NCI-H69 (cell line): ENCODE measurements at regions not wholly inside any gene's neighbourhood (a gene's known extent, or its start where the extent isn't known, plus 50 kb on each side); places are given as distances from the start of the nearest gene placed in this dataset.
A peak's percentile ranks its signal among the peaks of the same experiment; 100 is the strongest.

Experiments
- DNase-seq: peaks from one replicate; lab custom pipeline; 2025; lab: John Stamatoyannopoulos, UW

DNA sequence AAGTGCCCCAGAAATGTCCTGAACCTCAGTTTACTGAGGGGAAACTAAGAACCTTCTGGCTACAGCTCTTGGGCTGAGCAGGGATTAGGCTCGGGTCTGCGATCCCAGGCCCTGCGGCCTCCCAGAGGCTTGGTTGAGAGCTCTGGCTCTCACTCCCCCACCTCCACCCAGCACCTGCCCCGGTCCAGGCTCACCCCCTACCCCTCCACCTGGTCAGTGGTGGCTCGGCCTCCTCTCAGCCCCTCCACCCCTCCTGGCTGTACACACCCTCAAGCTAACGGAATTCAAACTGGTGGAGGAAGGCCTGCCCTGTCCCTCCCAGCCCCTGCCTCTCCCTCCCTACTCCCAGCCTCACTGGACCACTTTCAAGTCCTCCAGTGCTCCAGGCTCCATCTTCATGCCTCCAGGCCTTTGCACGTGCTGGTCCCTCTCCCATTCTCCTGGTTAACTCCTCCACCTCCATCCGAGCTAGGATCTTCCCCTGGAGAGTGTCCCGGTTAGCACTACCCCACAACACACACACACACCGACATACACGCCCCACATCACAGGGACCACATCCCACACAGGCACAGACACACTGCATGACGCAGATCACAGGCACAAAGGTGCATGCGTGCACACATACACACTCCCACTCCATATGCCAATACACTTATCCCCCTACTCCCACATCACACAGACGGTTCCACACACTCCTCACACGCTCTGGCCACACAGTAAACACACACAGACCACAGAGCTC lies 130.9 kb downstream of the C9orf50 start:
- no peak for DNase-seq

GRCh38 chr9:129487658-129488483 lies 133.0 kb downstream of the C9orf50 start:
- DNase-seq, result peak; percentile 80

GRCh38 chr9:129486756-129487657 lies 133.9 kb downstream of the C9orf50 start:
- no peak for DNase-seq

- no peak for DNase-seq
Observed at GRCh38 chr9:129485145-129485774, 135.6 kb downstream of the C9orf50 start.

- DNase-seq, result no peak
Observed at GRCh38 chr9:129484352-129485000, 136.4 kb downstream of the C9orf50 start.

GRCh38 chr9:129483415-129484351 lies 137.2 kb downstream of the C9orf50 start:
- peak; percentile 58 for DNase-seq

GRCh38 chr9:129482521-129483414 lies 138.1 kb downstream of the C9orf50 start:
- DNase-seq, result peak; percentile 92

DNA sequence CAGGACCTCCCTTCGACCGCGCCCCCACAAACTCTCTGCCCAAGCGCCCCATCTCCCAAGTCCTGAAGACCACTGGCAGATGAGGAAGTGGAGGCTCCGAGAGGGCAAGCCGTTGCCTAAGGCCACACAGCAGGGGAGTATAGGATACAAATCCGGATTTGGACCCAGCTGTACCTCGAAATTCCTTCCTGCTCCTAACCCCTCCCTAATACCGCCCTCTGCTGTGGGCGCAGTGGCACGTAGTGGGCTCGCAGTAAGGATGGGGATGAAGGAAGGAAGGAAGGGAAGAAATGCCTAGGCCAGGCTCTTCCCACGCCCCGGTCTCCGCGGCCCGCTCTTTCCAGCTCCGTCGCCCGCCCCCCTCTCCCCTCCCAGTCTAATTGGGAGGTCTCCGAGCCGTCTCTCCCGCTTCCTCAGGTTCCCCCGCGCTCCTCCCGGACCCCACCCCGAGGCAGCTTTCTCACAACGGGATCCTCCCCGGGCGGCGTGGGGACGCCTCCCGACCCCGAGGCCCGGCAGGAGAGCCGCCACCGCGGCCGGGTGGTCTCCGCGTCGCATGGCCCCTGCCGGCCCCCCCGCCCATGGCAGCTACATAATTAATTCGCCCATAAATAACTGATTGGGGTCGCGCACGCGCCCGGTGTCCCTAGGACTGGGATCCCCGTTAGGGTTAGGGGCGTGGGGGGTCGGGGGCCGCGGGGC lies 138.9 kb downstream of the C9orf50 start:
- peak; percentile 64 for DNase-seq

DNA sequence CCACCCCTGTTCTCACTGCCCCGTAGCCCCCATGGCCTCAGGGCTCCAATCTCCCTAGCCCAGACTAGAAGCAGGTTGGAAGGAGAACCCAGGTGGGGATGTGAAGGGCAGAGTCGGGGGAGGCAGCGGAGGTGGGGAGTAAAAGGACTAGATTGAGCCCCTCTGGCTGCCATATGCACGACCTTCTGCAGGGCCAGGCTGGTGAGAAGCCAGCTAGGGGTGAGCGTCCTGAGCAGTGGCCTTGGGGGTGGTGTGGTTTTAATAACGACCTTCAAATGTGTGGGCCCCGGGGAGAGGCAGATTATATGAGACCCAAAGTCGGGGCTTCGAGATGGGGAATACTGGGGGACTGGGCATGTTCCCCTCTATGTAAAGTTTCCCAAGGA lies 139.5 kb downstream of the C9orf50 start:
- DNase-seq, result no peak

GRCh38 chr9:129480745-129481144 lies 140.2 kb downstream of the C9orf50 start:
- no peak for DNase-seq

DNA sequence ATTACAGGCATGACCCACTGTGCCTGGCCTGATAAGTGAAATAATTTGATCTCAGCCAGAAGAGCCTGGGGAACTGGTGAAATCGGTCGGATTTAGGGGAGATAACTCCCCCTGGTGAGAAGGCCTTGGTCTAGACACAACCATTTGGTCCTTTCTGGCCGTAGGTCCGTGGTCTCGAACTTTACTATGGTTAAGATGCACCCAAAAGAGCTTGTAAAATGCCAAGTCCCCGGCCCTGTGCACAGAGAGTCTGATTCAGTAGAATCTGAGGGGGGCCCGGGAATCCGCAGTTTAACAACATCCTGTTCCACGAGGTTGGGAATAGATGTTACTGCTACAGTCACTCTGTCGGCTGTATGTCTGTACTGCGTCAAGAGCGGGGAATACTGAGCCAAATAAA lies 140.7 kb downstream of the C9orf50 start:
- no peak for DNase-seq

- no peak for DNase-seq
Observed at GRCh38 chr9:129479631-129480011, 141.3 kb downstream of the C9orf50 start.

DNA sequence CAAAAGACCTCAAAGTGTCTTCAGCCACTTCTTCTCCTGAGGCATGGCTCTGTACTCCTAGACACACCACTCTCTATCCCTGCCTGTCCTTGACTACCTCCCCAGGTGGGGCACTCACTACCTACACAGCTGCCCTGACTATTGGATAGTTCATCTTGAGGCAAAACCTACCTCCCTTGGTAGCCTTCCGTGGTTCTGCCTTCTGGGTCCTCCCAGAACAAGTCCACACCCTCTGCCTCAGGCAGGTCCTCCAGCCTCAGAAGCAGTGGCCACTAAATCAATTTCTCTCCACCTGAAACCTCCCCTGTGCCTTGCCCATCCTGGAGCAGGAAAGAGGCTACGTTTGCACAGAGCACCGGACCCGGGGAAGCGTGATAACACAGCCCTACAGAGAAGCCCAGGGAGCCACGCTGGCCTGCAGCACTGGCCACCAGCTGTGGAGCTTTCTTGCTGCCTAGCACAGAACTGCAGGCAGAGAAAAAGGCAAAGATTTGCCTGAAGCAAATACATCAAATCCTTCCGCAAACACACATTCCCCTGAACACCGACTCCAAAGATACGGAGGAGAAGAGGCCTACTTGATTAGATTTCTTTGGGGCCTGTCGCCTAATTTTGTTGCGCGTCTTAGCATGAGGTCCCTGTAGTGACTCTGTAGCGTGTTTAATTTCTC lies 141.8 kb downstream of the C9orf50 start:
- DNase-seq, result peak; percentile 53

DNA sequence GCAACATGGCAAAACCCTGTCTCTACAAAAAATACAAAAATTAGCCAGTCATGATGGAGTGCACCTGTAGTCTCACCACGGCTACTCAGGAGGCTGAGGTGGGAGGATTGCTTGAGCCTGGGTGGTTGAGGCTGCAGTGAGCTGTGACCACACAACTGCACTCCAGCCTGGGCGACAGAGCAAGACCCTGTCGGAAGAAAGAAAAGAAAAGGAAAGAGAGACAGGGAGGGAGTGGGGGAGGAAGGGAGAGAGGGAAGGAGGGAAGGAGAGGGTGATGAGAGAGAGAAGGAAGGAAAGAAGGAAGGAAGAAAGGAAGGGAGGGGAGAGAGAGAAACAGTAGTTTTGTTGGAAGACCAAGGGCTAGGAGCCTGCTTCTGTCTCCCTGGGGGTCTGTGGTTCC lies 142.4 kb downstream of the C9orf50 start:
- DNase-seq, result no peak

DNA sequence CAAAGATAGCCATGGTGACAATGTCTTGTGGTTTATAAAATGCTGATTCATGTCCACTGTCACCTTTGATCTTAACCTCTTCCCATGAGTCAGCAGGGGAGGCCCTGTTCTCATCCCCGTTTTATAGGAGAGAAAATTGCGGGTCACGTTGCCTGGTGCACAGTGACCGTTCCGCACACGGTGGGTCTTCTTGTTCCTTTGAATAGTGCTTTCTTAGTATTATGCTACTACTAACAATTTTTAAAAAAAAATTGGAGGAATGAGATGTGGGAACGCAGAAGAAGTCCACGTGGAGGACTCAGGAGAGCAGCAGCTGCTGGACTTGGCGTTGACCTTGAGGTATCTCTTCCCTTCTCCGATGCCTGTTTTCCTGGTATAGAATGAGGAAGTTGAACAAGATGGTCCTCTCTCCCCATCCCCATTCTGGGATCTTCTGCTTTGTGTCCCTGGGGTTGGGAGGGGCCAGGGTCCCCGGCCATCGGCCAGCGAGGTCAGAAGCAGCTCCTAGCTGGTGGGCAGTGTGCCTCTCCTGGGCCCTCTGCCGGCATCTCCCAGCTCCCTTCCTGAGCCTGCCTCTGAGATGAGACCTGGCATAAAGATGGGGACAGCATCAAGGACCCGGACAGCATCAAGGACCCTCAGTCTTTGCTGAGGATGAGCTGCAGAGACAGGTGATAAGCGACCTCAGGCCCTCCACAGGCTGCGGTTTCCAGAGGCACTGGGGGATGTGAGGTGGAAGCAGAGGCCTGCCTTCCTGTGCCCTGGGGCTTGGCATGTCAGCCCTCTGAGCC lies 143.9 kb downstream of the C9orf50 start:
- DNase-seq, result no peak

DNA sequence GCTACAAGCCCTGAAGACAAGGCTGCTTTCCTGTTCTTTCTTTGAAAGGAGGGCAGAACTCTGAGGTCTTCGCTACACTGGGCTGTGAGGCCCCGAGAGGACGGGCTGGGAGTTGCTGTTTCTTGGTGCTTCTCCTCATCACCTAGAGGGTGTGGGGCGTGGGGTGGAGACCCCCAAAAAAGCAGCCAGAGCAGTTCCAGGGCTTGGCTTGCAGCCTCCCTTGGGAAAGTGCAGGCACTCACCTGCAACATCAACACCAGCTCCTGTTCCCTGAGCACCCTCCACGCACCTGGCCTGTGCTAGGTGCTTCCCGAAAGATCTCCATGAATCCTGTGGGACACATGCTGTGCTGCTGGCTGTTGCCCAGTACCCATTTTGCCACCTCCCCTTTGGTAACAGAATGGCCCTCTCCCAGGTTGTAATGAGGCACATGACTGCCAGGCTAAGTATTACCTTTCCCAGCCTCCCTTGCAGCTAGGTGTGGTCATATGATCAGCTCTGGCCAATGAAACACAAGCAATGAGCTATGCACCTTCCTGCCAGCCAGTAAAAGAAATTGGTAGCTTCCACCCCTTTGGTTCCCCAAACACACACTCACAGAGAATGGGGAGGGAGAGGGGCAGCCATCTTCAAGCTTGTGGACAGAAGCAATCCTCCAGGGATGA lies 146.0 kb downstream of the C9orf50 start:
- no peak for DNase-seq
